G401.6 (cell line): ENCODE measurements at regions not wholly inside any gene's neighbourhood (a gene's known extent, or its start where the extent isn't known, plus 50 kb on each side); places are given as distances from the start of the nearest gene placed in this dataset.
"Not testable (repeated sequence)": the region's sequence is repeated elsewhere in the genome, so short reads cannot be mapped to it uniquely, and the experiment has no call there.

ENCODE experiments used
- FAIRE-seq: peaks from 2 replicates; lab custom pipeline; 2012; peaks lifted over from hg19 to GRCh38; lab: Jason Lieb, UNC

DNA sequence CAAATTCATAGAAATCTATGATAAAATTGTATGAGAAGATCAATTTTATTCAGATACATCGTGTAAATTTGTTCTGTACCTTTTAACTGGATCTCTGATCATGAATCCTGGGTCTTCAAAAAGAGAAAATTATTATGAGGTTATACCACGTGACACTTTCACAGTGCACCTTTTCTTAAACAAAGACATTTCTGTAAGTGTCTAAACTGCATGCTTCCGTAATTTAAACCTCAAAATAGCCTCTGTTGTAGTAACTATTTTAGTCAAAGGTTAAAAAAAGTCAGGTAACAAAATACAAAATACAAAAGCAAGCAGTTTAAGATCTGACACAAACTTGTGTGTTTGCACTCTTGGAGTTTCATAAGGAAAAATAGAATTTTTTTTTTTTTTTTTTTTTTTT, 171.3 kb downstream of the SPIN4 start:
- FAIRE-seq, result not testable (repeated sequence)

- not testable (repeated sequence) for FAIRE-seq
Measured at GRCh38 chrX:63176578-63176977, 174.6 kb downstream of the SPIN4 start.

DNA sequence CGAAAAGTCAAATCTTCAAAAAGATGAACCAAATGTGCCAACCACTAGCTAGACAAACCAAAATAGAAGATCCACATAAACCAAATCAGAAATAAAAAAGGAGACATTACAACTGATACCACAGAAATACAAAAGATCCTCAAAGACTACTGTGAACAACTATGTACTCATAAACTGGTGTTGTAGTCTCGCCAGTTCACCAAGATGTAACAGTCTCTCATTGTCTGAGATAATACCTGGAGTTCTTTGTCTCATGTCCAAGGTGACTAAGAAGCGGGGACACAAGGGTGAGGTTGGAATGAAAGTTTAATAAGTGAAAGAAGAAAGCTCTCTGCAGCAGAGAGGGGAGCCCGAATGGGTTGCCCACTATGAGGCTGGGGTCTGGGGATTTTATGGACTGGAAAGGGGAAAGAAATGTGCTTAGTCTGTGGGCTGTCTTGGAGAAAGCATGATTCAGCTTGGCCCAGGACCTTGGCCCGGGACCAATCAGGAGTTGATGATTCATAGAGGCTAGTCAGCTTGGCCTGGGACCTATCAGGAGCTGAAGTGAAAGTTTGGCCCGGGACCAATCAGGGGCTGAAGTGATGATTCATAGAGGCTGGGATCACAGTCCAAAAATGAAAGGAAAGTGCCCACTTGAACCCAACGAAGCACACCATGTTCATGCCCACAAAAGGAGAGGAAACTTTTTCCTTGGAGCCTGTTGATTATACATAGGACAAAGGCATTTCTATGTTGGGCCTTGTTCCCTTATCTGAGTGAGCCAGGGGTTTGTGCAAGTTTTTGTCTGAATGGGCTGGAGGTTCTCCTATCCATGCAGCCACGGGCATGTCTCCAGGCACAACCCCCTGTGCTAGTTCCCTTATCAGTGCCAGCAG, 177.1 kb downstream of the SPIN4 start:
- not testable (repeated sequence) for FAIRE-seq

DNA sequence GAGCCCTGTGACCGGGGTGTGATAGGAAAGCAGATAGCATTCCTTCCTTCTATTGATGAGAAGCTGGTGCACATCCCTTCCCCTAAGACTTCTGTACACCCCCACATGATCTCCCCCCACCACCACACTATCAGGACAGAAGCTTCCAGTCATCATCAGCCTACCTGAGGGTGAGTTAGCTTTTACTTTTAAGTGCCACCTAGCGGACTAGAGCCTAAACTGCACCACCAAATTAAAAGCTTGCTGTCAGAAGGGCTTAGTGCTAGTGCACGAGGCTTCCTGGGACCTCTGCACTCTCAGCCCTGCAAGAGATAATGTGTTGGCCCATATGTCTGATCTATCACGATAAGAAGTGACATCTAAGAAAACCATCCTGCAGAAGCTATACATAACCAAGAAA, 181.7 kb downstream of the SPIN4 start:
- FAIRE-seq, result not testable (repeated sequence)

- not testable (repeated sequence) for FAIRE-seq
Measured at GRCh38 chrX:63168949-63169348, 182.2 kb downstream of the SPIN4 start.

- FAIRE-seq, result not testable (repeated sequence)
Measured at GRCh38 chrX:63167002-63167401, 184.1 kb downstream of the SPIN4 start.

DNA sequence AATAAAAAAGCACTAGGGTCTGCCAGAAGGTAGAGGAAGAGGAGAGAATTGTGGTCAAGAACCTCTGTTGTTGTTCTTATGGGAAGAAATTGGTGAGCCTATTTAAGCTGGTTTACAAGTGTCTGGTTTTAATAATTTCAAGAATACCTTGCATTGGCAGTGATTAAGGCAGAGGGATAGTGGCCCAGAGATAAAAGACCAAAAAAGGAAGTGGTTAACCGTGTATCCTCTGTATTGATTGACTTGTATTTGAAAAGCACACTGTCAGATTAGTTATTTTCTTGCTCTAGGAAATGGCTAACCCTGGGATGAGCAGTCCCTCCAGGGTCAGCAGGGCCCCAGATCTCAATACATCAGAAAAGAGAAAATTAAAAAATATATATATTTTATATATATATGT, 190.1 kb downstream of the SPIN4 start:
- not testable (repeated sequence) for FAIRE-seq

- FAIRE-seq, result not testable (repeated sequence)
Measured at GRCh38 chrX:63160340-63160739, 190.8 kb downstream of the SPIN4 start.

- peak; percentile 58 for FAIRE-seq
Measured at GRCh38 chrX:63145526-63145925, 205.6 kb downstream of the SPIN4 start.

DNA sequence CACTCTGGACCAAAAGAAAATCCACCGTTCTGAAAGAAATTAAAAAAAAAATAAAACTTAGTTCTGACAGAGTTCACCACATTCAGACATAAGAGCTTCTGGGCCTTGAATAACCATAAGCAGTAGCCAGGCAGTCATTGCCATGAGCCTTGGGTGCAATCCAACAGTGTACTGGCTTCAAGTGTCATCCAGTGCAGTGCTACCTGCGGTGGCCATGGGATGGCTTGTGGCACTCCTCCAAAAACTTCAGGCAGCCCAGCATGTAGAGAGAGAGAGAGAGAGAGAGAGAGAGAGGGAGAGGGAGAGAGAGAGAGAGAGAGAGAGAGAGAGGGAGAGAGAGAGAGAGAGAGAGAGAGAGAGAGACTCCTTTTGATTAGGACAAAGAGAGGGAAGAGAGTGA, 208.5 kb downstream of the SPIN4 start:
- FAIRE-seq, result not testable (repeated sequence)

GRCh38 chrX:63135859-63136258, 215.3 kb downstream of the SPIN4 start:
- FAIRE-seq, result not testable (repeated sequence)

GRCh38 chrX:63128509-63128908, 222.6 kb downstream of the SPIN4 start:
- FAIRE-seq, result peak; percentile 37

DNA sequence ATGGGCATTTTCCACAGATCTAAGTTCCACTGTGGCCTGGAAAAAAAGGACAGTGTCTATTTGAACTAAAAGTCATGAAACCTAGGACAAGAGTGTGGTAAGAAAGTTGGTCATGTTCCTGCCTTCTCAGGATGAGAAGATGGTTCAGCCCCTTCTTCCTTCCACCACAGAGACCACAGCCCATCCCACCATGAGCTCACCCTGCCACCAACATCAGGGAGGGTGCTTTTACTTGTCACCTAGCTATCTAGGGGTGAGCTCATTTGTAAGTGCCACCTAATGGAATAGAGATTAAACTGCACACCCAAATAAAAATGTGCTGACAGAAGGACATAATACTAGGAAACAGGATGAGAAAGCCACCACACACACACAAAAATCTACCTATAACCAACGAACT, 235.9 kb downstream of the SPIN4 start:
- FAIRE-seq, result no peak

DNA sequence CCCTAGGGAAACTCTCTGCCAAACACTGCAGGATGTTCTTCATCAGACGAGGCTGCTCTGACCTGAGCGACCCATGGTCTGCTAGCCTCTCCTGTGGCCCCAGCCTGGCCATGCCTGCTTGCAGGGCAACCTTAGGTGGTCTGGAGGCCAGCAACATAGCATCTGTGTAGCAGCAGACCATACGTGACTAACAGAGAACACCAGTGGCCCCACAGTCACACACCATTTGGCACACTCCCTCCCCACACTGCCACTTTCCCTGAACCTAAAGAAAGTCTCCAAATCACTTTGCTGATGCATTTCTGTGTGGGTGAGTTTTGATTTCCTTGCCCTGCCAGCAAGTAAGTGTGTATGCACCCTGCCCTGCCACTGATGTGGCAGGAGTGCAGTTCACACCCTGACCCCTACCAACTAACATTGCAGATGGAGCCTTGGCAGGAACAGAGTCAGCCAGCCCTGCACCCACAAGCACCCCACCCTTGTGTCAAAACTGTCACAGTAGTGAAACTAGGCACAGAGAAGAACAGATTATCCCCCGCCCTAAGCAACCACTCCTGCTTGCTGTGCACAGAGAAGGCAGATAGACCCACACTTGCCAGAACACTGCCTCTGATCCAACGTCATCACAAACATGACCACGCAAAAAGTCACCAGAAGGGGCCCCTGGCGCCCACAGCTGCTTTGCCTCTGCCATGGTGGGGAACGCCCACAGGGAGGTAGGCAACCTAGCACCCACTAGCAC, 249.1 kb downstream of the SPIN4 start:
- FAIRE-seq, result no peak

- no peak for FAIRE-seq
Measured at GRCh38 chrX:63058204-63058603, 292.9 kb downstream of the SPIN4 start.

DNA sequence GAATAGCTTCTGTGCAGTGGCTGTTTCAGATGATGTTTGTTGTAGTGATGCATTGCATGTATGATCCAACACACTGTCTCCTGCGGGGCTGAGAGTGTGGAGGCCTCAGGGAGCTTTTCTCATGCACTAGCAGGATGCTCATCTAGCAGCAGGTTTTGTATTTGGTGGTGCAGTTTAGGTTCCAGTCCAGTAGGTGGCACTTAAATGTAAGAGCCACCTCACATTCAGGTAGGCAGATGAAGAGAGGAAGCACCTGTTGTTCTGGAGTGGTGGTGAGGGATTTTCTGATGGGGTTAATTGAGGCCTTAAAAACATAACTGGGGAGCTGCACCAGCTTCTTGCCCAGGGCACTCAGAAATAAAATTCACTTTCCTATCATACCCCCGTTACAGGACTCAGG, 300.9 kb downstream of the SPIN4 start:
- no peak for FAIRE-seq

DNA sequence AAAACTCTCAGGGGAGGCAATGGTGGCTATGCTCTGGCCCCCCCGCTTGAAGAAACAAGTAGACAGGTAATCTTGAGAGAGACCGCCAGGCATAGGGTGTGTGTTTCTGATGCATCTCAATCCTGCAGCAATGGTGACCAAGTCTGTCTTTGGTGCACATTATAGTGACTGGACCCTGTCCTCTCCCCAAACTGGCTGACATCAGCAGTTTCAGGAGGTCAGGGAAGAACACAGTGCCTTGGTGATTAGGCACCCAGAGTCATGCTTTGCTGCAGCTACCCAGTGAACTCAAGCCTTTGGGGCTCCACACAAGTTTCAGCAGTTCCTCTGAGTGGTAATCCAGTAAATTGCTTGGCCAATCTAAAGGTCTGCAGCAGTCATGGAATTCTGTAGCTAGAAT, 318.3 kb downstream of the SPIN4 start:
- no peak for FAIRE-seq

DNA sequence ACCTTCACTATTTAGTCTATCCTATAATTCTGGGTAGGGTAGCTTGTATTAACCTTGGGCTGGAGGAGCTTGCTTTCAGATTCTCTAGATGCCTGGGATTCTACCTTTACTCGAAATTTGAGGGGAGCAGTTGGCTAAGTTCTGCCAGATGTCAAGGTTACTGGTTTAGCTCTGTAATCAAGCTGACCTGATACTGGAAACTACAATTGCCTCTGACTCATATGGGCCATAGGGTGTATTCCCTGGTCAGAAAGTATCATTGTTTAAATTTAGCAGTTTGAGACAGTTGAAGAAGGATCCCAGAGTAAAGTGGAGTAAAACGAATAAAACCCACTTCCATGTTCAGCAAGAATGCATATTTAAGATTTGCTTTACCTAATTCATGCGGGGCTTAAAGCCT, 337.6 kb downstream of the SPIN4 start:
- FAIRE-seq, result no peak

DNA sequence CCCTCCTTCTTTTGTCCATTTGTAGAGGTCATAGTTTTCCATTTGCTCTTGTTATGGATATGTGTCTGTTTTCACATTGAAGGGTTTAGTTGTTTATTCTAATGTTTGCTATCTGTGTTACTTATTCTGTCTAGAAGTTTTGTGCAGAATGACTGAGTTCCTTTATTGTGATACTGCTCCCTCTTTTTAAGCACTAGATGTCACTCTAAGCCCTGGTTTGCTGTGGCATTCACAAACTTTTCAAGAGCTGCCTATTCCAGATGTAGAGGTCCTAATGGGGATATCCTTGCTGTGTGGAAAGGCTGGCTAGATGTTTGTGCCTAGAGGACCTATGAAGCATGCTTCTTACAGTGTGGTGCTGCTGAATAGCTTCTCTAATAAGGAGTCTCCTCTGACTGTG, 338.6 kb downstream of the SPIN4 start:
- no peak for FAIRE-seq

DNA sequence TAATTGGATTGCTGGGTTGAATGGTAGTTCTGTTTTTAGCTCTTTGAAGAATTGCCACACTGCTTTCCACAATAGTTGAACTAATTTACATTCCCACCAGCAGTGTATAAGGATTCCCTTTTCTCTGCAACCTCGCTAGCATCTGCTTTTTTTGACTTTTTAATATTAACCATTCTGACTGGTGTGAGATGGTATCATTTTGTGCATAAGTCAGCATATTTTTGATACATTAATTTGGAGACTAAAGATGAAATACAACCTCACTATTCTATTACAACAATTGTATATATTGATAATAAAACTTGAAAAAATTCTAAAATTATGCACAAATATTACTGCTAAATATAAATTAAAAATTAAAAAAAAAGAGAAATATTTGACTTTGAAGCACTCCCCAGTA, 350.9 kb downstream of the SPIN4 start:
- FAIRE-seq, result not testable (repeated sequence)
